ENCODE measurements at regions not wholly inside any gene's neighbourhood (a gene's known extent, or its start where the extent isn't known, plus 50 kb on each side); places are given as distances from the start of the nearest gene placed in this dataset.
"Not testable (repeated sequence)": the region's sequence is repeated elsewhere in the genome, so short reads cannot be mapped to it uniquely, and the experiment has no call there.

- in situ Hi-C loops (cut with HindIII; ENCODE audit: low sequenced_read_pairs): no loop called here
These were observed 99.6 kb upstream of the LYZL1 start for GRCh38 chr10:29189256-29189655.

- in situ Hi-C loops (cut with HindIII; ENCODE audit: low sequenced_read_pairs): no loop called here
These were observed 97.2 kb upstream of the LYZL1 start for GRCh38 chr10:29191674-29192073.

GRCh38 chr10:29199339-29199738 is 89.5 kb upstream of the LYZL1 start:
- in situ Hi-C loops (cut with HindIII; ENCODE audit: low sequenced_read_pairs): no loop called here

- in situ Hi-C loops (cut with HindIII; ENCODE audit: low sequenced_read_pairs): loop anchor here (5.0 kb wide), 2 partner anchors 47 to 63 kb away; no protein-coding TSS in a partner anchor
These were observed 88.8 kb upstream of the LYZL1 start for GRCh38 chr10:29199941-29200679.

GRCh38 chr10:29202386-29202940 is 86.4 kb upstream of the LYZL1 start:
- in situ Hi-C loops (cut with HindIII; ENCODE audit: low sequenced_read_pairs): loop anchor here (5.0 kb wide), 2 partner anchors 45 to 65 kb away; no protein-coding TSS in a partner anchor

- in situ Hi-C loops (cut with HindIII; ENCODE audit: low sequenced_read_pairs): loop anchor here (5.0 kb wide), 2 partner anchors 44 to 66 kb away; no protein-coding TSS in a partner anchor
These were observed 85.4 kb upstream of the LYZL1 start for GRCh38 chr10:29203432-29203831.

GRCh38 chr10:29204070-29204800 is 84.6 kb upstream of the LYZL1 start:
- in situ Hi-C loops (cut with HindIII; ENCODE audit: low sequenced_read_pairs): loop anchor here (5.0 kb wide), 2 partner anchors 43 to 67 kb away; no protein-coding TSS in a partner anchor

- in situ Hi-C loops (cut with HindIII; ENCODE audit: low sequenced_read_pairs): no loop called here
These were observed 83.1 kb upstream of the LYZL1 start for GRCh38 chr10:29205787-29206186.

GRCh38 chr10:29208845-29209244 is 80.0 kb upstream of the LYZL1 start:
- in situ Hi-C loops (cut with HindIII; ENCODE audit: low sequenced_read_pairs): no loop called here

GRCh38 chr10:29209830-29210229 is 79.0 kb upstream of the LYZL1 start:
- in situ Hi-C loops (cut with HindIII; ENCODE audit: low sequenced_read_pairs): no loop called here

GRCh38 chr10:29210266-29210868 is 78.5 kb upstream of the LYZL1 start:
- in situ Hi-C loops (cut with HindIII; ENCODE audit: low sequenced_read_pairs): no loop called here

GRCh38 chr10:29212597-29212996 is 76.3 kb upstream of the LYZL1 start:
- in situ Hi-C loops (cut with HindIII; ENCODE audit: low sequenced_read_pairs): no loop called here

- in situ Hi-C loops (cut with HindIII; ENCODE audit: low sequenced_read_pairs): no loop called here
These were observed 74.3 kb upstream of the LYZL1 start for GRCh38 chr10:29214551-29214950.

GRCh38 chr10:29217292-29217738 is 71.6 kb upstream of the LYZL1 start:
- in situ Hi-C loops (cut with HindIII; ENCODE audit: low sequenced_read_pairs): no loop called here

GRCh38 chr10:29223326-29223725 is 65.5 kb upstream of the LYZL1 start:
- in situ Hi-C loops (cut with HindIII; ENCODE audit: low sequenced_read_pairs): no loop called here

- in situ Hi-C loops (cut with HindIII; ENCODE audit: low sequenced_read_pairs): no loop called here
These were observed 64.2 kb upstream of the LYZL1 start for GRCh38 chr10:29224631-29225030.

GRCh38 chr10:29227201-29227600 is 61.7 kb upstream of the LYZL1 start:
- in situ Hi-C loops (cut with HindIII; ENCODE audit: low sequenced_read_pairs): no loop called here

- in situ Hi-C loops (cut with HindIII; ENCODE audit: low sequenced_read_pairs): no loop called here
These were observed 60.3 kb upstream of the LYZL1 start for GRCh38 chr10:29228562-29228961.

GRCh38 chr10:29229258-29229705 is 59.6 kb upstream of the LYZL1 start:
- in situ Hi-C loops (cut with HindIII; ENCODE audit: low sequenced_read_pairs): no loop called here

- in situ Hi-C loops (cut with HindIII; ENCODE audit: low sequenced_read_pairs): not testable (repeated sequence)
These were observed 52.0 kb upstream of the LYZL1 start for GRCh38 chr10:29236910-29237309.

- in situ Hi-C loops (cut with HindIII; ENCODE audit: low sequenced_read_pairs): no loop called here
These were observed 51.1 kb upstream of the LYZL1 start for GRCh38 chr10:29237786-29238185.

Measured in endothelial cell of hepatic sinusoid (primary cell).